Head of caudate nucleus (tissue), 42 donors: ENCODE measurements at regions not wholly inside any gene's neighbourhood (a gene's known extent, or its start where the extent isn't known, plus 50 kb on each side); places are given as distances from the start of the nearest gene placed in this dataset.
"Not testable (repeated sequence)": the region's sequence is repeated elsewhere in the genome, so short reads cannot be mapped to it uniquely, and the experiment has no call there.

Experiments used
- DNase-seq, 42 donors: peaks; one replicate each; pipeline versions ENCODE4 v3.0.0 to v3.0.0-alpha.2; 2020 to 2021; ENCODE audit warnings: mixed read lengths in 7 of 42
- intact Hi-C: fragments of 100-400 bp; cut with DNase I; formaldehyde crosslinking; loops from one replicate; pipeline ENCODE4 v1.15.0; 2022

- peak in 1 of 42 donors; percentile 9 for DNase-seq
- intact Hi-C loops: no loop called here
Measured at GRCh38 chr11:112644410-112645131, 316.6 kb upstream of the NCAM1 start.

GRCh38 chr11:112649856-112650255 is 311.4 kb upstream of the NCAM1 start:
- DNase-seq: peak in 1 of 42 donors; percentile 31
- intact Hi-C loops: loop anchor here (10.0 kb wide), 2 partner anchors 85 to 635 kb away; no protein-coding TSS in a partner anchor

GRCh38 chr11:112650527-112650926 is 310.7 kb upstream of the NCAM1 start:
- intact Hi-C loops: loop anchor here (10.0 kb wide), 2 partner anchors 84 to 634 kb away; no protein-coding TSS in a partner anchor
- DNase-seq: no peak

GRCh38 chr11:112651386-112651785 is 309.8 kb upstream of the NCAM1 start:
- intact Hi-C loops: loop anchor here (10.0 kb wide), 2 partner anchors 83 to 633 kb away; no protein-coding TSS in a partner anchor
- DNase-seq: no peak

GRCh38 chr11:112652786-112653390 is 308.3 kb upstream of the NCAM1 start:
- DNase-seq: no peak
- intact Hi-C loops: loop anchor here (10.0 kb wide), 2 partner anchors 82 to 632 kb away; no protein-coding TSS in a partner anchor

GRCh38 chr11:112655371-112655770 is 305.8 kb upstream of the NCAM1 start:
- DNase-seq: peak; percentile 39 to 94 (median 82)
- intact Hi-C loops: loop anchor here (10.0 kb wide), 2 partner anchors 79 to 629 kb away; no protein-coding TSS in a partner anchor

- intact Hi-C loops: loop anchor here (10.0 kb wide), 2 partner anchors 78 to 628 kb away; no protein-coding TSS in a partner anchor
- no peak for DNase-seq
Measured at GRCh38 chr11:112656772-112657428, 304.3 kb upstream of the NCAM1 start.

- DNase-seq: no peak
- intact Hi-C loops: loop anchor here (10.0 kb wide), 2 partner anchors 76 to 626 kb away; no protein-coding TSS in a partner anchor
Measured at GRCh38 chr11:112658431-112658878, 302.8 kb upstream of the NCAM1 start.

GRCh38 chr11:112661146-112661545 is 300.1 kb upstream of the NCAM1 start:
- no peak for DNase-seq
- intact Hi-C loops: loop anchor here (10.0 kb wide), 1 partner anchor 134 kb away; no protein-coding TSS in a partner anchor

GRCh38 chr11:112661571-112661970 is 299.6 kb upstream of the NCAM1 start:
- intact Hi-C loops: loop anchor here (10.0 kb wide), 1 partner anchor 133 kb away; no protein-coding TSS in a partner anchor
- DNase-seq: no peak

GRCh38 chr11:112662554-112662953 is 298.7 kb upstream of the NCAM1 start:
- intact Hi-C loops: loop anchor here (10.0 kb wide), 1 partner anchor 132 kb away; no protein-coding TSS in a partner anchor
- DNase-seq: no peak

- intact Hi-C loops: loop anchor here (10.0 kb wide), 1 partner anchor 131 kb away; no protein-coding TSS in a partner anchor
- no peak for DNase-seq
Measured at GRCh38 chr11:112663947-112664634, 297.1 kb upstream of the NCAM1 start.

GRCh38 chr11:112665291-112665690 is 295.9 kb upstream of the NCAM1 start:
- intact Hi-C loops: loop anchor here (10.0 kb wide), 1 partner anchor 130 kb away; no protein-coding TSS in a partner anchor

GRCh38 chr11:112666253-112666652 is 295.0 kb upstream of the NCAM1 start:
- intact Hi-C loops: loop anchor here (10.0 kb wide), 1 partner anchor 129 kb away; no protein-coding TSS in a partner anchor
- DNase-seq: no peak

More at GRCh38 chr11:112665291-112665690, 295.9 kb upstream of the NCAM1 start:
- peak in 3 of 42 donors; percentile 21 to 36 (median 35) for DNase-seq

- intact Hi-C loops: no loop called here
Measured at GRCh38 chr11:112670806-112671570, 290.2 kb upstream of the NCAM1 start.

GRCh38 chr11:112673401-112673800 is 287.8 kb upstream of the NCAM1 start:
- intact Hi-C loops, DNase-seq: not testable (repeated sequence)

More at GRCh38 chr11:112670806-112671570, 290.2 kb upstream of the NCAM1 start:
- DNase-seq: peak in 18 of 42 donors; percentile 23 to 74 (median 44)

- intact Hi-C loops: no loop called here
- no peak for DNase-seq
Measured at GRCh38 chr11:112685111-112685510, 276.1 kb upstream of the NCAM1 start.

- DNase-seq: no peak
- intact Hi-C loops: no loop called here
Measured at GRCh38 chr11:112689851-112690250, 271.4 kb upstream of the NCAM1 start.
